Parathyroid adenoma (tissue), 2 donors: ENCODE measurements at regions not wholly inside any gene's neighbourhood (a gene's known extent, or its start where the extent isn't known, plus 50 kb on each side); places are given as distances from the start of the nearest gene placed in this dataset.
"Not testable (repeated sequence)": the region's sequence is repeated elsewhere in the genome, so short reads cannot be mapped to it uniquely, and the experiment has no call there.

Source experiments
- H2AFZ ChIP-seq: fragments of 300-600 bp; sonication (generic); one replicate; pipeline ENCODE4 v1.7.0; 2017; ENCODE audit warnings: antibody characterized with exemption, mild to moderate bottlenecking
- H3K27ac ChIP-seq: fragments of 300-600 bp; sonication (generic); one replicate; pipeline ENCODE4 v1.7.0; 2017
- H3K27me3 ChIP-seq: fragments of 300-600 bp; sonication (generic); one replicate; pipeline ENCODE4 v1.7.0; 2017; ENCODE audit warnings: low read length; ENCODE audit not compliant: control insufficient read depth, insufficient read depth
- H3K36me3 ChIP-seq: fragments of 300-600 bp; sonication (generic); one replicate; pipeline ENCODE4 v1.7.0; 2017; ENCODE audit warnings: low read length; ENCODE audit not compliant: control insufficient read depth, insufficient read depth
- H3K4me1 ChIP-seq: fragments of 300-600 bp; sonication (generic); one replicate; pipeline ENCODE4 v1.7.0; 2017; ENCODE audit warnings: control low read depth
- H3K4me2 ChIP-seq: fragments of 300-600 bp; sonication (generic); one replicate; pipeline ENCODE4 v1.7.0; 2017; ENCODE audit warnings: low read length
- H3K4me3 ChIP-seq: fragments of 300-600 bp; sonication (generic); one replicate; pipeline ENCODE4 v1.7.0; 2017; ENCODE audit warnings: low read depth, low read length
- H3K79me2 ChIP-seq: fragments of 300-600 bp; sonication (generic); one replicate; pipeline ENCODE4 v1.7.0; 2017; ENCODE audit warnings: control low read depth
- H3K9ac ChIP-seq: fragments of 300-600 bp; sonication (generic); one replicate; pipeline ENCODE4 v1.7.0; 2017; ENCODE audit warnings: mild to moderate bottlenecking
- H3K9me3 ChIP-seq: fragments of 300-600 bp; sonication (generic); one replicate; pipeline ENCODE4 v1.7.0; 2017; ENCODE audit warnings: low read length; ENCODE audit not compliant: control insufficient read depth
- CTCF ChIP-seq: fragments of 300-600 bp; sonication (generic); IDR thresholded peaks from one replicate; pipeline ENCODE4 v1.7.0; 2017; ENCODE audit warnings: antibody characterized with exemption, mild to moderate bottlenecking
- donor health status: primary hyperparathyroidism.

GRCh38 chr12:33514893-33515292 lies 75.3 kb upstream of the SYT10 start:
- H3K4me3 ChIP-seq: no peak overlapping the region

GRCh38 chr12:33519566-33519965 lies 79.9 kb upstream of the SYT10 start:
- Histone ChIP-seq H3K4me1 (no peaks in the 10 kb centered on the region), H3K9ac (no peak overlapping the region), H3K4me2 (no peak overlapping the region), H3K9me3 (no peaks in the 10 kb centered on the region), H3K27me3 (no peaks in the 10 kb centered on the region), H3K79me2 (no peaks in the 10 kb centered on the region), H2AFZ (no peak overlapping the region), H3K4me3 (no peak overlapping the region), H3K27ac (no peak overlapping the region), H3K36me3 (no peaks in the 10 kb centered on the region)
- no peak for TF ChIP-seq CTCF

More at GRCh38 chr12:33514893-33515292, 75.3 kb upstream of the SYT10 start:
- Histone ChIP-seq H3K79me2 (no peaks in the 10 kb centered on the region), H3K9me3 (no peaks in the 10 kb centered on the region), H3K4me1 (no peaks in the 10 kb centered on the region), H3K4me2 (no peak overlapping the region), H3K9ac (no peak overlapping the region), H3K27ac (no peak overlapping the region), H3K27me3 (no peaks in the 10 kb centered on the region), H3K36me3 (no peaks in the 10 kb centered on the region), H2AFZ (no peak overlapping the region)
- TF ChIP-seq CTCF: no peak

GRCh38 chr12:33520505-33521302 lies 81.1 kb upstream of the SYT10 start:
- not testable (repeated sequence) for H3K4me1 ChIP-seq, H3K9me3 ChIP-seq, H3K79me2 ChIP-seq, H3K9ac ChIP-seq, H3K27ac ChIP-seq, H2AFZ ChIP-seq, H3K27me3 ChIP-seq, H3K36me3 ChIP-seq
- Histone ChIP-seq H3K4me2 (peak overlapping the region; percentile 11), H3K4me3 (peak overlapping the region; percentile 9)

GRCh38 chr12:33529031-33529430 lies 89.4 kb upstream of the SYT10 start:
- TF ChIP-seq CTCF: no peak
- Histone ChIP-seq H3K4me3 (no peak overlapping the region), H3K27ac (no peak overlapping the region), H3K36me3 (no peaks in the 10 kb centered on the region), H3K4me1 (no peaks in the 10 kb centered on the region), H3K27me3 (no peaks in the 10 kb centered on the region), H2AFZ (no peak overlapping the region), H3K4me2 (no peak overlapping the region), H3K79me2 (no peaks in the 10 kb centered on the region), H3K9ac (no peak overlapping the region), H3K9me3 (no peaks in the 10 kb centered on the region)

- no peak overlapping the region for H3K4me2 ChIP-seq
- no peaks in the 10 kb centered on the region for H3K79me2 ChIP-seq
- no peaks in the 10 kb centered on the region for H3K4me1 ChIP-seq
- no peaks in the 10 kb centered on the region for H3K9me3 ChIP-seq
- no peak overlapping the region for H3K27ac ChIP-seq
- H3K36me3 ChIP-seq: no peaks in the 10 kb centered on the region
- H3K27me3 ChIP-seq: no peaks in the 10 kb centered on the region
- no peak overlapping the region for H2AFZ ChIP-seq
- H3K9ac ChIP-seq: no peak overlapping the region
- H3K4me3 ChIP-seq: no peak overlapping the region
- TF ChIP-seq CTCF: no peak
Measured at GRCh38 chr12:33529810-33530209, 90.2 kb upstream of the SYT10 start.
